H1 (cell line): ENCODE measurements at regions not wholly inside any gene's neighbourhood (a gene's known extent, or its start where the extent isn't known, plus 50 kb on each side); places are given as distances from the start of the nearest gene placed in this dataset.

ENCODE experiments used
- CHD7 ChIP-seq: fragments of 300-600 bp; sonication (generic); IDR thresholded peaks from 2 replicates; pipeline ENCODE4 v1.7.1; 2012; ENCODE audit warnings: low read length, moderate library complexity, mild to moderate bottlenecking, inconsistent platforms; ENCODE audit not compliant: insufficient replicate concordance
- GABPA ChIP-seq: IDR thresholded peaks from 2 replicates; pipeline ENCODE4 v1.6.1; 2011; ENCODE audit warnings: mild to moderate bottlenecking, low read length, moderate library complexity, borderline replicate concordance; ENCODE audit not compliant: insufficient read depth
- KDM5A ChIP-seq: fragments of 200-600 bp; IDR thresholded peaks from 2 replicates; pipeline ENCODE4 v1.7.1; 2012; ENCODE audit warnings: mild to moderate bottlenecking, low read length, inconsistent platforms, mixed read lengths
- RNF2 ChIP-seq: fragments of 200-900, 300-1000 bp; sonication (generic); IDR thresholded peaks from 2 replicates; pipeline ENCODE4 v1.7.1; 2016; ENCODE audit warnings: borderline replicate concordance, low read depth, mild to moderate bottlenecking, antibody characterized with exemption, low read length; ENCODE audit not compliant: poor library complexity, severe bottlenecking; ENCODE audit errors: missing control alignments
- SIN3A ChIP-seq, 2 experiments: IDR thresholded peaks in 1 of 2; conservative IDR thresholded peaks in 1 of 2; 2 replicates each; pipeline ENCODE4 v1.6.1; 2011 to 2012; ENCODE audit warnings: low read length in 2 of 2, improper control_type of control experiment in 1 of 2, low read depth in 1 of 2, mild to moderate bottlenecking in 1 of 2

GRCh38 chr13:61495648-61496047, 80.0 kb upstream of the PCDH20 start (continued):
- no peak for TF ChIP-seq CHD7
- TF ChIP-seq SIN3A (conservative IDR thresholded peaks at IDR 0.05 in 1 of 2, IDR thresholded peaks at IDR 0.05 in 1 of 2; ENCODE audit: low read depth in 1 of 2, low read length in 2 of 2), result no peak
- no peak for TF ChIP-seq GABPA
- TF ChIP-seq RNF2, result no peak
- TF ChIP-seq KDM5A, result no peak
- TF ChIP-seq, all 59 proteins: peak for 0
